GM12801 (cell line): ENCODE measurements at regions not wholly inside any gene's neighbourhood (a gene's known extent, or its start where the extent isn't known, plus 50 kb on each side); places are given as distances from the start of the nearest gene placed in this dataset.

Experiments used
- TF ChIP-seq, protein P1 (sequence below): IDR thresholded peaks from one replicate; pipeline ENCODE4 v1.5.1; 2011; ENCODE audit warnings: control low read depth; ENCODE audit not compliant: insufficient read length; ENCODE audit errors: extremely low read depth

DNA sequence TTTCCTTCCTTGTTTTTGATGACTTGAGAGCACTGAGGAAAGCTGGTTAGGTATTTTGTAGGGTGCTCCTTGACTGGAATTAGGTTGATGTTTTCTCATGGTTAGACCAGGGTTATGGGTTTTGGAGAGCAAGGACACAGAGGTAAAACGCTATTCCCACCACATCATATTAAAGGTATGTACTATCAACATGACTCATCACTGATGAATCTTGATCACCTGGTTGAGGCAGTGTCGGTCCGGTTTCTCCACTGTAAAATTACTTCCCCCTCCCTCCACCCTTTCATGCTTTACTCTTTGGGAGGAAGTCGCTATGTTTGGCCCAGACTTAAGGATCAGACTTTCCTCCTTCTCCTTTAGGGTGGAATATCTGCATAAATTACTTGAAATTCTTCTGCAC lies 201.6 kb downstream of the EDEM1 start:
- TF ChIP-seq, protein P1, sequence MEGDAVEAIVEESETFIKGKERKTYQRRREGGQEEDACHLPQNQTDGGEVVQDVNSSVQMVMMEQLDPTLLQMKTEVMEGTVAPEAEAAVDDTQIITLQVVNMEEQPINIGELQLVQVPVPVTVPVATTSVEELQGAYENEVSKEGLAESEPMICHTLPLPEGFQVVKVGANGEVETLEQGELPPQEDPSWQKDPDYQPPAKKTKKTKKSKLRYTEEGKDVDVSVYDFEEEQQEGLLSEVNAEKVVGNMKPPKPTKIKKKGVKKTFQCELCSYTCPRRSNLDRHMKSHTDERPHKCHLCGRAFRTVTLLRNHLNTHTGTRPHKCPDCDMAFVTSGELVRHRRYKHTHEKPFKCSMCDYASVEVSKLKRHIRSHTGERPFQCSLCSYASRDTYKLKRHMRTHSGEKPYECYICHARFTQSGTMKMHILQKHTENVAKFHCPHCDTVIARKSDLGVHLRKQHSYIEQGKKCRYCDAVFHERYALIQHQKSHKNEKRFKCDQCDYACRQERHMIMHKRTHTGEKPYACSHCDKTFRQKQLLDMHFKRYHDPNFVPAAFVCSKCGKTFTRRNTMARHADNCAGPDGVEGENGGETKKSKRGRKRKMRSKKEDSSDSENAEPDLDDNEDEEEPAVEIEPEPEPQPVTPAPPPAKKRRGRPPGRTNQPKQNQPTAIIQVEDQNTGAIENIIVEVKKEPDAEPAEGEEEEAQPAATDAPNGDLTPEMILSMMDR = no peak

DNA sequence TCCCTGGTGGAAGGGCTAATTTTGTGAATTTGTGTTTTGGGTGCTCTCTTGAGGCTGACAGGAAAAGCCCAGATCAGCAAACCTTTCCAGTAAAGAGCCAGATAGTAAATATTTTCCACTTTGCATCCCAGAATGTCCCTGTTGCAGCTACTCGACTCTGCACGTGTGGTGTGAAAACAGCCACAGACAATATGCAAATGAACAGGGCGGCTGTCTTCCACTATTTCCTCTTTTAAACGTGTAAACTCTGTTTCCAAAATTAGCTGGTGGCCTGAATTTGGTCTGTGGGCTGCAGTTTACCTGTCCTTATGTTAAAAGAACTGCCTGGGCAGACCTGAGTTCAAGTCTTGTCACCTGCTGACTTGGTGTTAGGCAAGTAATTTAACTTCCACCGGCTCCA lies 202.7 kb downstream of the EDEM1 start:
- TF ChIP-seq, protein P1 = no peak

DNA sequence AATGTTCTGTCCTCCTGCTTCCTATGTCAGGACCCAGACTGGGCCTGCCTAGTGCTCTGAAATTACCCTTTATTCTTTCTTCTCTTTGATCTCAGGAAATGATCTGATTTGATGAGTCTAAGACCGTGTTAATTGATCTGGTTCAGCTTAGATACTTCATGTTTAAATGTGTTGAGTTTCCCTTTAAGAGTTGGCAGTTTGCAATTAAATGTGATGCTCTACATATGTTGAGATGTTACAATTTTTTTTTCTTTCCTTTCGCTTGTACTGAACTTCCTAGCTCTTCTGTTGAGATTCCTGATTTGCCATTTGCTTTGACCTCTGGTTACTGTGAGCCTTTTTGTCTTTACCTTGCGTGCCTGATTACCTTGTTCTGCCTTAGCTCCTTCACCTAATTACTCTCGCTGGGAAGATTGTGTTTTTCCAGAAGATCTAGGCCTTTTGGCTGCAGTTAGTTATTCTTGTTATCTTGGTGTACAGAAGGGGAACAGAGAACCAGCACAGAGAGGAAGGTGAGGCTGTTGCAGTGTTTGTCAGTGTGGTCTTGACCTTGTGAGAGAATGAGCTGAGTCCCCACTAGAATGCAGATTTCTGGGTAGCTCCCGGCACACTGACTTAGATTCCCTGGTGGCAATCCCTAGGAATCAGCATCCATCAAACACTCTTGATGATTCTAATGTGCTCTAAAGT lies 203.6 kb downstream of the EDEM1 start:
- TF ChIP-seq, protein P1 = no peak

DNA sequence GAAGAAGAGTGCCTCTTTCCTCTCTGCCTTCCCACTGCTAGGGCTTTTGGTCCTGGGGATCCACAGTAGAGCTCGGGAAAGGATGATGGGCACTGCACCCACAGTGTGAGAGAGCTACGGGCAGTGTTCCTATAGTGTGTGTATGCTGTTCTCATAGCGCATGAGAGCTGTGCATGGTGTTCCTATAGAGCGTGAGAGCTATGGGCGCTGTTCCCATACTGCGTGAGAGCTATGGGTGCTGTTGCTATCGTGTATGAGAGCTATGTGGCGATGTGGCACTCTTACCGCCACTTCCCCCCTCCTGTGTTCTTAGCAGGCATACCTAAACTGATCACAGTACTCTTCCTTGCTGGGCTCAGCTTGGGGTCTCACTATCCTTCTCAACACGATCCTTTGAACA lies 213.5 kb downstream of the EDEM1 start:
- TF ChIP-seq, protein P1 = no peak

DNA sequence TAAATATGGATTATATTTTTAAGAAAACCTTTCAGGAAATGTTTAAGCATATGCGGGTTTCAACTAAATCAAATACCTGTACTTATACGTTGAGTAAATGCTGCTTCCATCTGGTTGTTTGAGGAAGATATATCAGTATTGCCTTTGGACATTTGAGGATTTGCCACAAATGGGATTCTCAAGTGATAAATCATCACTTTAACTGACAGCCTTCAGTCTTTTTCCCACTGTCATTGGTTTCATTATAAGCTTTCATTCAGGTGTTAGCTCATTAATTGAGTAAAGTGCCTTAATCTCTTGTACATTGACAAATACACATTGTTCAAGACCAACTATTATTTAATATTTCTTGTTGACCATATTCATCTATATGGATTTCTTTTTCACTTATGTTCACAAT lies 217.2 kb downstream of the EDEM1 start:
- TF ChIP-seq, protein P1 = no peak

DNA sequence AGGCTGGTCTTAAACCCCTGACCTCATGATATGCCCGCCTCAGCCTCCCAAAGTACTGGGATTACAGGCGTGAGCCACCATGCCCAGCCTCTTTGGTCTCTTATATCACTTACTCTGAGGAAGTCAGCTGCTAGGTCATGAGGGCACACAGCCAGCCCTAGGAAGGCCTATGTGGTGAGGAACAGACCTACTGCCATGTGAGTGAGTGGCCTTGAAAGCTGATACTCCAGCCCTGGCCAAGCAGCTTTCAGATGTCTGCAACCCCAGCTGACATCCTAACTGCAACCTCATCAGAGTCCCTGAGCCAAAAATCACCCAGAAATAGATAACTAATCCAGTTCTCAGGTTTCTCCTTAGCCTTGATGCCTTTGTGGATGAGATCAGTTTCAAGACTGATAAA lies 224.3 kb downstream of the EDEM1 start:
- TF ChIP-seq, protein P1 = no peak

DNA sequence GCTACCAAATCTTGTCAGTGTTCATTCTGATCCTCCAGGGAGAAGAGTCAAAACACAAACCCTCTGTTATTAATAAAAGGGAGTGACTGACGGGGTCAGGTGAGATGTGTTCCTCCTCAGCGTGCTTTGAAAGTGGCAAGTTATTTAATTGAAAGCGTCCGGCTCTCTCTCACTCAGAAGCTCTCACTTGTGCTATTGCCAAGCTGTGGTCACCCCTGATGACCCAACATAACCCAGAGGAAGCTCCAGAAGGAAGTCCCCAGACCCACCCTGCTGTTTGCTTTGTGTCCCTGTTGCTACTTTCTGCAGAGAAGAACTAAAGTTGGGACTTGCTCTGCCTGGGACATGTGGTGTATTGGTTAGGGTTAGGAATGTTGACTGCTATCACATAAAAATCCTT lies 235.6 kb downstream of the EDEM1 start:
- TF ChIP-seq, protein P1 = no peak
